ENCODE measurements at regions not wholly inside any gene's neighbourhood (a gene's known extent, or its start where the extent isn't known, plus 50 kb on each side); places are given as distances from the start of the nearest gene placed in this dataset.

- no peak for DNase-seq (ENCODE audit: low read depth)
These were observed 420.0 kb downstream of the GADD45G start for GRCh38 chr9:90024823-90025222.

- DNase-seq (ENCODE audit: low read depth) = no peak
These were observed 421.0 kb downstream of the GADD45G start for GRCh38 chr9:90025816-90026215.

GRCh38 chr9:90027296-90027790 is 422.5 kb downstream of the GADD45G start:
- no peak for DNase-seq (ENCODE audit: low read depth)

GRCh38 chr9:90029386-90029785 is 424.6 kb downstream of the GADD45G start:
- DNase-seq (ENCODE audit: low read depth) = no peak

- no peak for DNase-seq (ENCODE audit: low read depth)
These were observed 425.2 kb downstream of the GADD45G start for GRCh38 chr9:90029996-90030395.

- DNase-seq (ENCODE audit: low read depth) = no peak
These were observed 427.6 kb downstream of the GADD45G start for GRCh38 chr9:90032296-90033027.

- DNase-seq (ENCODE audit: low read depth) = no peak
These were observed 428.3 kb downstream of the GADD45G start for GRCh38 chr9:90033028-90033650.

- DNase-seq (ENCODE audit: low read depth) = no peak
These were observed 429.3 kb downstream of the GADD45G start for GRCh38 chr9:90034071-90034470.

- no peak for DNase-seq (ENCODE audit: low read depth)
These were observed 430.7 kb downstream of the GADD45G start for GRCh38 chr9:90035471-90035870.

GRCh38 chr9:90037146-90037797 is 432.5 kb downstream of the GADD45G start:
- DNase-seq (ENCODE audit: low read depth) = no peak

- DNase-seq (ENCODE audit: low read depth) = no peak
These were observed 434.0 kb downstream of the GADD45G start for GRCh38 chr9:90038763-90039162.

- no peak for DNase-seq (ENCODE audit: low read depth)
These were observed 439.5 kb downstream of the GADD45G start for GRCh38 chr9:90044263-90044662.

GRCh38 chr9:90044710-90045151 is 439.9 kb downstream of the GADD45G start:
- no peak for DNase-seq (ENCODE audit: low read depth)

- DNase-seq (ENCODE audit: low read depth) = no peak
These were observed 441.6 kb downstream of the GADD45G start for GRCh38 chr9:90046317-90046861.

- DNase-seq (ENCODE audit: low read depth) = no peak
These were observed 443.0 kb downstream of the GADD45G start for GRCh38 chr9:90047828-90048227.

- no peak for DNase-seq (ENCODE audit: low read depth)
These were observed 447.6 kb downstream of the GADD45G start for GRCh38 chr9:90052366-90052765.

- no peak for DNase-seq (ENCODE audit: low read depth)
These were observed 448.2 kb downstream of the GADD45G start for GRCh38 chr9:90053027-90053426.

- DNase-seq (ENCODE audit: low read depth) = no peak
These were observed 450.0 kb downstream of the GADD45G start for GRCh38 chr9:90054810-90055209.

GRCh38 chr9:90055226-90055625 is 450.4 kb downstream of the GADD45G start:
- DNase-seq (ENCODE audit: low read depth) = no peak

GRCh38 chr9:90057361-90057760 is 452.5 kb downstream of the GADD45G start:
- DNase-seq (ENCODE audit: low read depth) = no peak

- no peak for DNase-seq (ENCODE audit: low read depth)
These were observed 453.5 kb downstream of the GADD45G start for GRCh38 chr9:90058182-90058763.

- DNase-seq (ENCODE audit: low read depth) = no peak
These were observed 454.6 kb downstream of the GADD45G start for GRCh38 chr9:90059436-90059835.

Measured in GM04503 (cell line).